ENCODE measurements at regions not wholly inside any gene's neighbourhood (a gene's known extent, or its start where the extent isn't known, plus 50 kb on each side); places are given as distances from the start of the nearest gene placed in this dataset.
"Not testable (repeated sequence)": the region's sequence is repeated elsewhere in the genome, so short reads cannot be mapped to it uniquely, and the experiment has no call there.

DNA sequence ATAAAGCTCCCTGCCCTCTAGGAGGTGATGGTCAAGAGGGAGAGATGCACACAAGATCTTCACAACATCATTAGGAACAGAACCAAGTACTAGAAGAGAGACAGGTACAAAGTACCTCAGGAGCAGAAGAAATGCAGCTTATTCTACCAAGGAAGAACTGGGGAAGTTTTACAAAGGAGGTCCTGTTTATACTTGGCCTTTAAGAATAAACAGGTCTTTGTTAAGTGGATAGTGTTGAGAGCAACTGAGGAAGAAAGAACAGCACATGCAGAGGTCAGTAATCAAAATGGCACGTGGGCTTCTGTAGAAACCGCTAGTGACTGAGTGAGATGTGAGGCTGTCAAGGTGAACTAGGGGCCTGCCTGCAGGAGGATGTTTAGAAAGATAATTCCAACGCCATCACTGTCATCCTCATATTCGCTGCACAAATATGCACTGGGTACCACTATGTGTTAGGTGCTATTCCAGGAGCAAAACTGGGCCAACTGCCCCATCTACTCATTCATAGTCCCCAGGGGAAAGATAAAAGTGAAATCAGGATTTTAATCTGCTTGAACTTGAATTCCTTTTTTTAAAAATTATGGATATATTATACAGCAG is 61.1 kb downstream of the ID4 start:
- H3F3A ChIP-seq (ENCODE audit: low read length, unreplicated experiment) = no peaks in the 10 kb centered on the region
- ATAC-seq (no peak), DNase-seq (no peak)
- no peak overlapping the region for H3K27ac ChIP-seq (ENCODE audit: low read length)
- no peaks in the 10 kb centered on the region for H3K9me2 ChIP-seq (replicated peaks; ENCODE audit: low read length)
- ChIA-PET CTCF (no interaction called here), POLR2A (ENCODE audit: unreplicated experiment) (no interaction called here)
- H3K27me3 ChIP-seq (ENCODE audit: low read length) = no peaks in the 10 kb centered on the region
- no peak overlapping the region for H3K4me3 ChIP-seq (ENCODE audit: low read length)
- no peaks in the 10 kb centered on the region for H3K79me2 ChIP-seq (ENCODE audit: low read length)
- H3K4me2 ChIP-seq (ENCODE audit: low read length) = no peak overlapping the region
- no peaks in the 10 kb centered on the region for H3K9me3 ChIP-seq (ENCODE audit: low read length)
- no TSS peak for BruUV-seq (replicated peaks)
- no peaks in the 10 kb centered on the region for H4K20me1 ChIP-seq (ENCODE audit: low read length)
- H2AFZ ChIP-seq (ENCODE audit: low read length) = no peak overlapping the region
- no peak for TF ChIP-seq EZH2 (IDR thresholded peaks at IDR 0.05; ENCODE audit: low read length, unreplicated experiment)
- no peak for TF ChIP-seq EZH2phosphoT487 (IDR thresholded peaks at IDR 0.05; ENCODE audit: borderline replicate concordance, low read length)
- TF ChIP-seq, protein P1, sequence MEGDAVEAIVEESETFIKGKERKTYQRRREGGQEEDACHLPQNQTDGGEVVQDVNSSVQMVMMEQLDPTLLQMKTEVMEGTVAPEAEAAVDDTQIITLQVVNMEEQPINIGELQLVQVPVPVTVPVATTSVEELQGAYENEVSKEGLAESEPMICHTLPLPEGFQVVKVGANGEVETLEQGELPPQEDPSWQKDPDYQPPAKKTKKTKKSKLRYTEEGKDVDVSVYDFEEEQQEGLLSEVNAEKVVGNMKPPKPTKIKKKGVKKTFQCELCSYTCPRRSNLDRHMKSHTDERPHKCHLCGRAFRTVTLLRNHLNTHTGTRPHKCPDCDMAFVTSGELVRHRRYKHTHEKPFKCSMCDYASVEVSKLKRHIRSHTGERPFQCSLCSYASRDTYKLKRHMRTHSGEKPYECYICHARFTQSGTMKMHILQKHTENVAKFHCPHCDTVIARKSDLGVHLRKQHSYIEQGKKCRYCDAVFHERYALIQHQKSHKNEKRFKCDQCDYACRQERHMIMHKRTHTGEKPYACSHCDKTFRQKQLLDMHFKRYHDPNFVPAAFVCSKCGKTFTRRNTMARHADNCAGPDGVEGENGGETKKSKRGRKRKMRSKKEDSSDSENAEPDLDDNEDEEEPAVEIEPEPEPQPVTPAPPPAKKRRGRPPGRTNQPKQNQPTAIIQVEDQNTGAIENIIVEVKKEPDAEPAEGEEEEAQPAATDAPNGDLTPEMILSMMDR (conservative IDR thresholded peaks at IDR 0.05; ENCODE audit: low read depth, low read length) = no peak
- intact Hi-C loops (cut with micrococcal nuclease) = no loop called here
- H3K4me1 ChIP-seq (ENCODE audit: insufficient read depth, low read length) = peaks cover 14% of the 10 kb centered on the region
- H3K9ac ChIP-seq (ENCODE audit: low read length) = no peak overlapping the region
- H3K36me3 ChIP-seq (ENCODE audit: low read depth, low read length) = no peaks in the 10 kb centered on the region

DNA sequence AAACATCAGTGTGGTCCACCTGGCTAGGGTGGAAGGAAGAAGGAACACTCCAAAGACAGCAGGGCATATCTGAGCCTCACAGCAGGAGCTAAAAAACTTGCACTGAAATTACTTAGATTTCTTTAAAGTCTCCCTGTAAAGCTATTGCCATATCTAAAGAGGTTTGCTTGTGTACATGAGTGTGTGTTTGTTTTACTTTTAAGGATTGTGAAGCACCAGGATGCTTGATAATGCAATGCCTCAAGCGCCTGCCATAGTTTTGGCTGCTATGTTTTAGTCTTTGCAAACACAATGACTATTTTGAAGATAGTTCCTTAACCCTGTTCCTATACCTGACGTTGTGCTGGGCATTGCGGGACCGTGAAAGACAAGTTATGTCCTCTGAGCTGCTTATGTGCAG is 65.0 kb downstream of the ID4 start:
- CTCF ChIA-PET = no interaction called here
- no peak overlapping the region for H3K4me3 ChIP-seq (ENCODE audit: low read length)
- H4K20me1 ChIP-seq (ENCODE audit: low read length) = no peaks in the 10 kb centered on the region
- no peak overlapping the region for H3K4me2 ChIP-seq (ENCODE audit: low read length)
- H3K4me1 ChIP-seq (ENCODE audit: insufficient read depth, low read length) = peaks cover 9% of the 10 kb centered on the region; the same call in 1 of the 2 replicates
- H3K9me2 ChIP-seq (replicated peaks; ENCODE audit: low read length) = no peaks in the 10 kb centered on the region
- intact Hi-C loops (cut with micrococcal nuclease) = no loop called here
- H3K27ac ChIP-seq (ENCODE audit: low read length) = no peak overlapping the region
- TF ChIP-seq, protein P1 (conservative IDR thresholded peaks at IDR 0.05; ENCODE audit: low read depth, low read length) = no peak
- TF ChIP-seq EZH2phosphoT487 (IDR thresholded peaks at IDR 0.05; ENCODE audit: borderline replicate concordance, low read length) = no peak
- no peak for TF ChIP-seq EZH2 (IDR thresholded peaks at IDR 0.05; ENCODE audit: low read length, unreplicated experiment)
- no peaks in the 10 kb centered on the region for H3K79me2 ChIP-seq (ENCODE audit: low read length)
- H3K36me3 ChIP-seq (ENCODE audit: low read depth, low read length) = no peaks in the 10 kb centered on the region
- H3K9me3 ChIP-seq (ENCODE audit: low read length) = no peaks in the 10 kb centered on the region
- POLR2A ChIA-PET (ENCODE audit: unreplicated experiment) = no interaction called here
- no peak overlapping the region for H3K9ac ChIP-seq (ENCODE audit: low read length)
- no peak overlapping the region for H2AFZ ChIP-seq (ENCODE audit: low read length)
- H3K27me3 ChIP-seq (ENCODE audit: low read length) = no peaks in the 10 kb centered on the region
- no peaks in the 10 kb centered on the region for H3F3A ChIP-seq (ENCODE audit: low read length, unreplicated experiment)
- no peak for ATAC-seq
- no peak for DNase-seq
- no TSS peak for BruUV-seq (replicated peaks)

DNA sequence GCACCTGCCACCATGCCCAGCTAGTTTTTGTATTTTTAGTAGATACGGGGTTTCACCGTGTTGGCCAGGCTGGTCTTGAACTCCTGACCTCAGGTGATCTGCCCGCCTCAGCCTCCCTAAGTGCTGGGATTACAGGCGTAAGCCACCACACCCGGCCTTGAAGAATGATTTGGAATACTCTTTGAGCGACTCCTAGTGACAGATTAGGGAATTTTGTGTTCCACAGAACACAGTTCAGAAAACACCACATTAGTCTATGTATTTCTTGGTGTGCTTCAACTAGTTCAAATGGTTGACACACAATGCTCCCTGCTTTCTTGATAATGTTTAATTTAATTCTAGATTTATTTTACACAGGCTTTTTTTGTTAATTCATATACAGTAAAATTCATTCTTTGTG is 67.2 kb downstream of the ID4 start:
- H3F3A ChIP-seq (ENCODE audit: low read length, unreplicated experiment); BruUV-seq (replicated peaks); H3K4me1 ChIP-seq (ENCODE audit: insufficient read depth, low read length); H4K20me1 ChIP-seq (ENCODE audit: low read length); H3K9me3 ChIP-seq (ENCODE audit: low read length); H3K4me2 ChIP-seq (ENCODE audit: low read length); H3K36me3 ChIP-seq (ENCODE audit: low read depth, low read length); ATAC-seq; H3K4me3 ChIP-seq (ENCODE audit: low read length); H3K9ac ChIP-seq (ENCODE audit: low read length); H3K79me2 ChIP-seq (ENCODE audit: low read length); H3K27ac ChIP-seq (ENCODE audit: low read length); POLR2A ChIA-PET (ENCODE audit: unreplicated experiment); H3K27me3 ChIP-seq (ENCODE audit: low read length); CTCF ChIA-PET; intact Hi-C loops (cut with micrococcal nuclease); H2AFZ ChIP-seq (ENCODE audit: low read length); H3K9me2 ChIP-seq (replicated peaks; ENCODE audit: low read length): not testable (repeated sequence)
- TF ChIP-seq, protein P1 (conservative IDR thresholded peaks at IDR 0.05; ENCODE audit: low read depth, low read length) = peak; percentile 51
- peak; percentile 43 for DNase-seq
